AG09309 (cell line): ENCODE measurements at regions not wholly inside any gene's neighbourhood (a gene's known extent, or its start where the extent isn't known, plus 50 kb on each side); places are given as distances from the start of the nearest gene placed in this dataset.

Source experiments
- DNase-seq: peaks from one replicate; pipeline ENCODE4 v3.0.0-alpha.2; 2010; ENCODE audit warnings: low read depth
- H3K4me3 ChIP-seq: 2 replicates; pipeline ENCODE4 v1.5.1; 2011; ENCODE audit warnings: mild to moderate bottlenecking, low read depth, low read length, moderate library complexity; ENCODE audit not compliant: control insufficient read depth
- TF ChIP-seq, protein P1 (sequence below): IDR thresholded peaks from 2 replicates; pipeline ENCODE4 v1.5.1; 2011; ENCODE audit warnings: mild to moderate bottlenecking, low read depth, low read length, inconsistent platforms; ENCODE audit not compliant: insufficient read depth, control insufficient read depth; ENCODE audit errors: missing control alignments

- no peak overlapping the region for H3K4me3 ChIP-seq
- DNase-seq: no peak
- TF ChIP-seq, protein P1, sequence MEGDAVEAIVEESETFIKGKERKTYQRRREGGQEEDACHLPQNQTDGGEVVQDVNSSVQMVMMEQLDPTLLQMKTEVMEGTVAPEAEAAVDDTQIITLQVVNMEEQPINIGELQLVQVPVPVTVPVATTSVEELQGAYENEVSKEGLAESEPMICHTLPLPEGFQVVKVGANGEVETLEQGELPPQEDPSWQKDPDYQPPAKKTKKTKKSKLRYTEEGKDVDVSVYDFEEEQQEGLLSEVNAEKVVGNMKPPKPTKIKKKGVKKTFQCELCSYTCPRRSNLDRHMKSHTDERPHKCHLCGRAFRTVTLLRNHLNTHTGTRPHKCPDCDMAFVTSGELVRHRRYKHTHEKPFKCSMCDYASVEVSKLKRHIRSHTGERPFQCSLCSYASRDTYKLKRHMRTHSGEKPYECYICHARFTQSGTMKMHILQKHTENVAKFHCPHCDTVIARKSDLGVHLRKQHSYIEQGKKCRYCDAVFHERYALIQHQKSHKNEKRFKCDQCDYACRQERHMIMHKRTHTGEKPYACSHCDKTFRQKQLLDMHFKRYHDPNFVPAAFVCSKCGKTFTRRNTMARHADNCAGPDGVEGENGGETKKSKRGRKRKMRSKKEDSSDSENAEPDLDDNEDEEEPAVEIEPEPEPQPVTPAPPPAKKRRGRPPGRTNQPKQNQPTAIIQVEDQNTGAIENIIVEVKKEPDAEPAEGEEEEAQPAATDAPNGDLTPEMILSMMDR: no peak
Measured at GRCh38 chr15:91801836-91802534, 51.5 kb upstream of the SLCO3A1 start.

- H3K4me3 ChIP-seq: no peak overlapping the region
- TF ChIP-seq, protein P1: no peak
- no peak for DNase-seq
Measured at GRCh38 chr15:91803260-91803659, 50.2 kb upstream of the SLCO3A1 start.
